ENCODE measurements at regions not wholly inside any gene's neighbourhood (a gene's known extent, or its start where the extent isn't known, plus 50 kb on each side); places are given as distances from the start of the nearest gene placed in this dataset.

DNA sequence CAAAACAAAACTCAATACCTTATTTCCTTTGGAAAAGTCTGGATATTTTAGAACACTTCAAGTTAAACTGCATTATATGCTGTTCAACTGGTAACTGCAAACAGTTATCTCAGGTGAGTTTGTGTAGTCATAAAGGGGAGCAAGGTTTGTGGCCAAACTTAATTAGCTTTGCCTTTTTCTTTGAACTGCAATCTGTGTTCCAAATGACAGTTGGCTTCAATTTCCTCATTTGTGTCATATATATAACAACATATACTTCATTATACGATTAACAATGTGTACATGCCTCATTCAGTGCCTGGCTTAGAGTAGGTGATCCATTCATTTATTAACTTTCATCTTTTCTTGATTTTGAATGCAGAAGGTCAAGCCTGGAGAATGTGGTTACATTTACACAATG lies 55.8 kb downstream of the KCNE4 start:
- no peak for ATAC-seq
- Histone ChIP-seq H3K4me3 (no peak overlapping the region), H3K9me3 (no peaks in the 10 kb centered on the region), H3K4me1 (peaks cover 0 to 4% (median 0%) of the 10 kb centered on the region in 3 donors), H3K27ac (no peak overlapping the region), H3K36me3 (no peaks in the 10 kb centered on the region), H3K27me3 (no peaks in the 10 kb centered on the region)
- no peak for TF ChIP-seq POLR2A (IDR thresholded peaks at IDR 0.05)
- TF ChIP-seq EP300 (IDR thresholded peaks at IDR 0.05): no peak
- TF ChIP-seq, protein P1, sequence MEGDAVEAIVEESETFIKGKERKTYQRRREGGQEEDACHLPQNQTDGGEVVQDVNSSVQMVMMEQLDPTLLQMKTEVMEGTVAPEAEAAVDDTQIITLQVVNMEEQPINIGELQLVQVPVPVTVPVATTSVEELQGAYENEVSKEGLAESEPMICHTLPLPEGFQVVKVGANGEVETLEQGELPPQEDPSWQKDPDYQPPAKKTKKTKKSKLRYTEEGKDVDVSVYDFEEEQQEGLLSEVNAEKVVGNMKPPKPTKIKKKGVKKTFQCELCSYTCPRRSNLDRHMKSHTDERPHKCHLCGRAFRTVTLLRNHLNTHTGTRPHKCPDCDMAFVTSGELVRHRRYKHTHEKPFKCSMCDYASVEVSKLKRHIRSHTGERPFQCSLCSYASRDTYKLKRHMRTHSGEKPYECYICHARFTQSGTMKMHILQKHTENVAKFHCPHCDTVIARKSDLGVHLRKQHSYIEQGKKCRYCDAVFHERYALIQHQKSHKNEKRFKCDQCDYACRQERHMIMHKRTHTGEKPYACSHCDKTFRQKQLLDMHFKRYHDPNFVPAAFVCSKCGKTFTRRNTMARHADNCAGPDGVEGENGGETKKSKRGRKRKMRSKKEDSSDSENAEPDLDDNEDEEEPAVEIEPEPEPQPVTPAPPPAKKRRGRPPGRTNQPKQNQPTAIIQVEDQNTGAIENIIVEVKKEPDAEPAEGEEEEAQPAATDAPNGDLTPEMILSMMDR (IDR thresholded peaks at IDR 0.05): no peak
- TF ChIP-seq POLR2AphosphoS5 (IDR thresholded peaks at IDR 0.05): no peak
- 70 to 75% methylated on average over 1 of the region's 1 CpG for WGBS, 2 donors (ENCODE audit: low coverage in 1 of 2)

DNA sequence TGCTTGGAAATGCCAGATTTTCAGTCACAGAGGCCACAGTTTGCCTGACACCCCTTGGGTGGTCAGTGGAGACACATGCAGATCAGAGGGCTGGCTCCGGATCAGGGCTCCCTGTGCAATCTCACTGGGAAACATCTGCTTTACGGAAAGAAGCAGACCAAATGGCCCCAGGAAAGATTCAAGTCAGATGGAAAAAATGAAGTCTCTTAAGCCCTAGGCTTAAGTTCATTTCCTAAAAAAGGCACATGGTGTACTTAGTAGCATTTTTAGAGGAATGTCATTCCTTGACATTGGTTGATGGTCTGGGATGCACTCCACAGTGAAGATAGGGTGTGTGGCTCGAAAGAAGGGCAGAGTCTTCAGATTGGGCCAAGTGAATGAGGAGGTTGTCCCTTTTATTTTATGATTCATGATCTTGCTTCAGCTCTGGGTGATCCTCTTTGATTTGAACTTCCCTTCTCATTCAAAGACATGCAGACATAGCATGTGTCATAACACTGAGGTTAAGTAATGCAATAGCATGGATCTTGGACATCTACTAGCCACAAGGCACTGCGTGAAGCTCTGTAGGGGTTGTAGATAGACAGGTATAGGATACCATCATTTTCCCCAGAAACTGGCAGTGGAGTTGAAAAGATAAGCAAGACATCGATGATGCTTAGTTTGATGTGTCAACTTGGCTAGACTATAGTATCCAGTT lies 56.5 kb downstream of the KCNE4 start:
- ATAC-seq: no peak

DNA sequence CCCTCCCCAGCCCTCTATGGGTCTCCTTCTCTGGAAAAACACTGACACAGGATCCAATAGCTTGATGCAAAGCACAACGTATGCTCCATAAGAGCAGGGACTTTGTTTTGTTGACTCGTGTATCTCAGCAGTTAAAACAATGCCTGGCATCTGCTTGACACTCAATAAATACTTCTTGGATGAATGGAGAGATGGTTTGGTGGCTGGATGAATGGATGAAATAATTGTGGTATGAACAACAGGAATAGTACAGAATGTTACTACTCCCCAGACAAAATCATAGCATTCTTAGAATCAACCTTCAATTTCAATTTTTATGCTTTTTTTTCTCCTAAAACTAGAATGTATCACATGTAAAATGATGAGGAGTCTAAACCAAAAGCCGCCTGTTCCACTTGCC lies 57.4 kb downstream of the KCNE4 start:
- H3K4me1 ChIP-seq: no peaks in the 10 kb centered on the region
- no peak overlapping the region for H3K27ac ChIP-seq
- H3K36me3 ChIP-seq: no peaks in the 10 kb centered on the region
- TF ChIP-seq POLR2A (IDR thresholded peaks at IDR 0.05) (no peak), EP300 (IDR thresholded peaks at IDR 0.05) (no peak), POLR2AphosphoS5 (IDR thresholded peaks at IDR 0.05) (no peak)
- TF ChIP-seq, protein P1 (IDR thresholded peaks at IDR 0.05): no peak
- 67 to 69% methylated on average over 2 to 3 of the region's 3 CpGs for WGBS, 2 donors (ENCODE audit: low coverage in 1 of 2)
- no peaks in the 10 kb centered on the region for H3K9me3 ChIP-seq
- ATAC-seq: no peak
- H3K27me3 ChIP-seq: no peaks in the 10 kb centered on the region
- no peak overlapping the region for H3K4me3 ChIP-seq

More for the DNA sequence above, 56.5 kb downstream of the KCNE4 start:
- Histone ChIP-seq H3K27me3 (no peaks in the 10 kb centered on the region), H3K4me1 (no peaks in the 10 kb centered on the region), H3K27ac (no peak overlapping the region), H3K4me3 (no peak overlapping the region), H3K9me3 (no peaks in the 10 kb centered on the region), H3K36me3 (no peaks in the 10 kb centered on the region)
- TF ChIP-seq POLR2AphosphoS5 (IDR thresholded peaks at IDR 0.05) (no peak), POLR2A (IDR thresholded peaks at IDR 0.05) (no peak), EP300 (IDR thresholded peaks at IDR 0.05) (no peak)
- TF ChIP-seq, protein P1 (IDR thresholded peaks at IDR 0.05): no peak
- 32 to 83% methylated on average over 1 to 4 of the region's 5 CpGs for WGBS, 2 donors (ENCODE audit: low coverage in 1 of 2)

DNA sequence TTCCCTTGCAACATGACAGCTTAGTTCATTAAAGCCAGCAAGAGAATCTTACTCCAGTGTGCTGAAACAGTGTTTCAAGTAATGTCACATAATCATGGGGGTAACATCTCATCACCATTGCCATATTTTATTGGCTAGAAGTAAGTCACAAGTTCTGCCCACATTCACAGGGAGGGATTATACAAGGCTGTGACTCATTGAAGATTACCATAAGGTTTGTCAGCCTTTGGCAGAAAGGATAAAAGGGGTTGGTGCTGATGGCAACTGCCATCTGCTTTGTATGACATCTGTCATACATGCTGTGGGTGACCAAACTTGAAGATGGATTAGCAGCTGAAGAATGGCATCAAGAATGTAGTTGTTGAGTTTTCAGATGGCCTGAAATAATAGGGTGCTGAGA lies 61.2 kb downstream of the KCNE4 start:
- no peak overlapping the region for H3K27ac ChIP-seq
- ATAC-seq: no peak
- H3K9me3 ChIP-seq: no peaks in the 10 kb centered on the region
- H3K27me3 ChIP-seq: no peaks in the 10 kb centered on the region
- no peak overlapping the region for H3K4me3 ChIP-seq
- no peaks in the 10 kb centered on the region for H3K4me1 ChIP-seq
- H3K36me3 ChIP-seq: no peaks in the 10 kb centered on the region
- no peak for TF ChIP-seq EP300 (IDR thresholded peaks at IDR 0.05)
- TF ChIP-seq POLR2A (IDR thresholded peaks at IDR 0.05): no peak
- TF ChIP-seq, protein P1 (IDR thresholded peaks at IDR 0.05): no peak
- TF ChIP-seq POLR2AphosphoS5 (IDR thresholded peaks at IDR 0.05): no peak

DNA sequence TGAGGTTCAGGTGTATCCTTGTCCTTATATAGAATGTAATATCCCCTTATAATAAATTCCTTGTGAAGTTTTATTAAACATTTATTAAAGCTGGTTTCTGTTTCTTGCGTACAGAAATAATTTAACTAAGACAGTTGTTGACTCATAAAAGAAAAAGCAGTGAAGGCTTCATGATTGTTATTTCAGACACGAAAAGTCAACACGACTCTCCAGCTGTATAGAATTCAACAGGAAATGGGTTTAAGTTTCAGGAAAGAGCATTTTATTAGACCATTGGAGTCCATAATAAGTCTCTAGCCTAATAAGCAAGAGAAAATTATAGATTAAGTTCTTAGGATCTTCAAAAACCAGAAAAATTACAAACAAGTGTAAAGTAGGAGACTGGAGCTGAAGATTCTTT lies 62.2 kb downstream of the KCNE4 start:
- Histone ChIP-seq H3K4me3 (no peak overlapping the region), H3K27me3 (no peaks in the 10 kb centered on the region), H3K36me3 (no peaks in the 10 kb centered on the region), H3K27ac (no peak overlapping the region), H3K9me3 (no peaks in the 10 kb centered on the region), H3K4me1 (no peaks in the 10 kb centered on the region)
- no peak for ATAC-seq
- no peak for TF ChIP-seq EP300 (IDR thresholded peaks at IDR 0.05)
- TF ChIP-seq POLR2AphosphoS5 (IDR thresholded peaks at IDR 0.05): no peak
- TF ChIP-seq, protein P1 (IDR thresholded peaks at IDR 0.05): no peak
- TF ChIP-seq POLR2A (IDR thresholded peaks at IDR 0.05): no peak
- 52 to 57% methylated on average over 3 of the region's 3 CpGs for WGBS, 2 donors (ENCODE audit: low coverage in 1 of 2)
